SK-N-SH (cell line): ENCODE measurements at regions not wholly inside any gene's neighbourhood (a gene's known extent, or its start where the extent isn't known, plus 50 kb on each side); places are given as distances from the start of the nearest gene placed in this dataset.

Experiments
- CHD2 ChIP-seq: fragments of 150-350 bp; IDR thresholded peaks from 2 replicates; pipeline ENCODE4 v1.6.1; 2018; ENCODE audit warnings: low read length; ENCODE audit not compliant: partially characterized antibody
- EP300 ChIP-seq, 2 experiments: IDR thresholded peaks; 2 replicates each; pipeline versions ENCODE4 v1.4.0 to v1.6.1; 2012; ENCODE audit warnings: borderline replicate concordance in 1 of 2, low read depth in 1 of 2, low read length in 1 of 2
- JUND ChIP-seq: IDR thresholded peaks from 2 replicates; pipeline ENCODE4 v1.4.0; 2012
- MEF2A ChIP-seq: IDR thresholded peaks from 2 replicates; pipeline ENCODE4 v1.4.0; 2012; ENCODE audit warnings: low read depth, borderline replicate concordance
- MXI1 ChIP-seq: IDR thresholded peaks from 2 replicates; pipeline ENCODE4 v1.6.1; 2012; ENCODE audit warnings: mild to moderate bottlenecking, low read depth, low read length, improper control_type of control experiment
- NFIC ChIP-seq: IDR thresholded peaks from 2 replicates; pipeline ENCODE4 v1.4.0; 2012; ENCODE audit warnings: borderline replicate concordance
- POLR2AphosphoS5 ChIP-seq: IDR thresholded peaks from 2 replicates; pipeline ENCODE4 v1.6.1; 2012; ENCODE audit warnings: low read depth, low read length
- RAD21 ChIP-seq: IDR thresholded peaks from 2 replicates; pipeline ENCODE4 v1.6.1; 2012; ENCODE audit warnings: mild to moderate bottlenecking, low read length
- RCOR1 ChIP-seq: fragments of 150-350 bp; IDR thresholded peaks from 2 replicates; pipeline ENCODE4 v1.6.1; 2017; ENCODE audit warnings: antibody characterized with exemption, low read length
- YY1 ChIP-seq: IDR thresholded peaks from 2 replicates; pipeline ENCODE4 v1.4.0; 2012; ENCODE audit warnings: low read depth, mild to moderate bottlenecking
- TF ChIP-seq, protein P1 (sequence below): fragments of 200-600 bp; sonication (generic); IDR thresholded peaks from 2 replicates; pipeline ENCODE4 v1.6.1; 2017; ENCODE audit warnings: antibody characterized with exemption, mild to moderate bottlenecking, moderate library complexity
- TF ChIP-seq, protein P2 (sequence below): fragments of 150-350 bp; IDR thresholded peaks from 2 replicates; pipeline ENCODE4 v1.6.1; 2017; ENCODE audit warnings: antibody characterized with exemption, low read length, low read depth, borderline replicate concordance
- TF ChIP-seq, protein P3 (sequence below): IDR thresholded peaks from 2 replicates; pipeline ENCODE4 v1.4.0; 2012; ENCODE audit warnings: low read depth, borderline replicate concordance
- TF ChIP-seq, protein P4 (sequence below): IDR thresholded peaks from 2 replicates; pipeline ENCODE4 v1.4.0; 2012; ENCODE audit warnings: low read depth

DNA sequence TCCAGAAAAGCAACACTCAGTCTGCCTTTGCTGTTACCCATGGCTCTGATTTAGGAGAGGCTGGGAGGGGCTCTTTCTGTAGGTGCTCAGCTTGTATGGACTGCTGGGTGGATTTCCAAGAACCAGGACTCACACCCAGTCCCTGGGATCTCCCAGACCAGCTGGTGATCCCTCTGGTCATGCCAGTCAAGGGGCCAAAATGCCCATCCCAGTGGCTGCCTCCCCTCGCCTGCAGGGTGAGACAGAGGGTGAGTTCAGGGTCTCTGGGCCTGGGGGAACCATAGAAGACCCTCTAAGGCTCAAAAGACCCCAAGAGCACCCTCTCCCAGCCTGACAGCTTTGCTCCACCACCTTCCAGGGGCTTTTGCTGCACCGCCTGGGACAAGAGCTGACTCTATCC lies 78.6 kb upstream of the MYL2 start:
- TF ChIP-seq, protein P1, sequence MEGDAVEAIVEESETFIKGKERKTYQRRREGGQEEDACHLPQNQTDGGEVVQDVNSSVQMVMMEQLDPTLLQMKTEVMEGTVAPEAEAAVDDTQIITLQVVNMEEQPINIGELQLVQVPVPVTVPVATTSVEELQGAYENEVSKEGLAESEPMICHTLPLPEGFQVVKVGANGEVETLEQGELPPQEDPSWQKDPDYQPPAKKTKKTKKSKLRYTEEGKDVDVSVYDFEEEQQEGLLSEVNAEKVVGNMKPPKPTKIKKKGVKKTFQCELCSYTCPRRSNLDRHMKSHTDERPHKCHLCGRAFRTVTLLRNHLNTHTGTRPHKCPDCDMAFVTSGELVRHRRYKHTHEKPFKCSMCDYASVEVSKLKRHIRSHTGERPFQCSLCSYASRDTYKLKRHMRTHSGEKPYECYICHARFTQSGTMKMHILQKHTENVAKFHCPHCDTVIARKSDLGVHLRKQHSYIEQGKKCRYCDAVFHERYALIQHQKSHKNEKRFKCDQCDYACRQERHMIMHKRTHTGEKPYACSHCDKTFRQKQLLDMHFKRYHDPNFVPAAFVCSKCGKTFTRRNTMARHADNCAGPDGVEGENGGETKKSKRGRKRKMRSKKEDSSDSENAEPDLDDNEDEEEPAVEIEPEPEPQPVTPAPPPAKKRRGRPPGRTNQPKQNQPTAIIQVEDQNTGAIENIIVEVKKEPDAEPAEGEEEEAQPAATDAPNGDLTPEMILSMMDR = no peak
- no peak for TF ChIP-seq YY1
- TF ChIP-seq NFIC = no peak
- TF ChIP-seq MXI1 = no peak
- no peak for TF ChIP-seq EP300 (IDR thresholded peaks at IDR 0.05; ENCODE audit: borderline replicate concordance in 1 of 2, low read depth in 1 of 2, low read length in 1 of 2)
- TF ChIP-seq JUND = no peak
- no peak for TF ChIP-seq RCOR1
- TF ChIP-seq, protein P2, sequence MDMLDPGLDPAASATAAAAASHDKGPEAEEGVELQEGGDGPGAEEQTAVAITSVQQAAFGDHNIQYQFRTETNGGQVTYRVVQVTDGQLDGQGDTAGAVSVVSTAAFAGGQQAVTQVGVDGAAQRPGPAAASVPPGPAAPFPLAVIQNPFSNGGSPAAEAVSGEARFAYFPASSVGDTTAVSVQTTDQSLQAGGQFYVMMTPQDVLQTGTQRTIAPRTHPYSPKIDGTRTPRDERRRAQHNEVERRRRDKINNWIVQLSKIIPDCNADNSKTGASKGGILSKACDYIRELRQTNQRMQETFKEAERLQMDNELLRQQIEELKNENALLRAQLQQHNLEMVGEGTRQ = no peak
- TF ChIP-seq POLR2AphosphoS5 = no peak
- TF ChIP-seq CHD2 = no peak
- TF ChIP-seq, protein P3, sequence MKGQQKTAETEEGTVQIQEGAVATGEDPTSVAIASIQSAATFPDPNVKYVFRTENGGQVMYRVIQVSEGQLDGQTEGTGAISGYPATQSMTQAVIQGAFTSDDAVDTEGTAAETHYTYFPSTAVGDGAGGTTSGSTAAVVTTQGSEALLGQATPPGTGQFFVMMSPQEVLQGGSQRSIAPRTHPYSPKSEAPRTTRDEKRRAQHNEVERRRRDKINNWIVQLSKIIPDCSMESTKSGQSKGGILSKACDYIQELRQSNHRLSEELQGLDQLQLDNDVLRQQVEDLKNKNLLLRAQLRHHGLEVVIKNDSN = no peak
- no peak for TF ChIP-seq MEF2A
- no peak for TF ChIP-seq RAD21
- TF ChIP-seq, protein P4, sequence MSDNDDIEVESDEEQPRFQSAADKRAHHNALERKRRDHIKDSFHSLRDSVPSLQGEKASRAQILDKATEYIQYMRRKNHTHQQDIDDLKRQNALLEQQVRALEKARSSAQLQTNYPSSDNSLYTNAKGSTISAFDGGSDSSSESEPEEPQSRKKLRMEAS = no peak
